ENCODE measurements at regions not wholly inside any gene's neighbourhood (a gene's known extent, or its start where the extent isn't known, plus 50 kb on each side); places are given as distances from the start of the nearest gene placed in this dataset.
"Not testable (repeated sequence)": the region's sequence is repeated elsewhere in the genome, so short reads cannot be mapped to it uniquely, and the experiment has no call there.

GRCh38 chr5:142542078-142542477, 143.8 kb downstream of the FGF1 start:
- no peak for DNase-seq

GRCh38 chr5:142540922-142541422, 144.9 kb downstream of the FGF1 start:
- no peak for DNase-seq

GRCh38 chr5:142539154-142539740, 146.6 kb downstream of the FGF1 start:
- no peak for DNase-seq

GRCh38 chr5:142537938-142538337, 148.0 kb downstream of the FGF1 start:
- no peak for DNase-seq

GRCh38 chr5:142532781-142533176, 153.1 kb downstream of the FGF1 start:
- no peak for DNase-seq

GRCh38 chr5:142531977-142532780, 153.7 kb downstream of the FGF1 start:
- no peak for DNase-seq

GRCh38 chr5:142530904-142531303, 155.0 kb downstream of the FGF1 start:
- DNase-seq, result no peak

- no peak for DNase-seq
Observed at GRCh38 chr5:142529626-142530278, 156.1 kb downstream of the FGF1 start.

GRCh38 chr5:142527664-142528295, 158.1 kb downstream of the FGF1 start:
- no peak for DNase-seq

GRCh38 chr5:142527234-142527633, 158.7 kb downstream of the FGF1 start:
- DNase-seq, result no peak

GRCh38 chr5:142522983-142523382, 162.9 kb downstream of the FGF1 start:
- DNase-seq, result no peak

GRCh38 chr5:142521706-142522105, 164.2 kb downstream of the FGF1 start:
- DNase-seq, result no peak

- no peak for DNase-seq
Observed at GRCh38 chr5:142520885-142521284, 165.0 kb downstream of the FGF1 start.

- DNase-seq, result not testable (repeated sequence)
Observed at GRCh38 chr5:142519913-142520312, 166.0 kb downstream of the FGF1 start.

- DNase-seq, result no peak
Observed at GRCh38 chr5:142517840-142518239, 168.1 kb downstream of the FGF1 start.

GRCh38 chr5:142516732-142517131, 169.2 kb downstream of the FGF1 start:
- DNase-seq, result no peak

- DNase-seq, result no peak
Observed at GRCh38 chr5:142515036-142515435, 170.9 kb downstream of the FGF1 start.

GRCh38 chr5:142514196-142514595, 171.7 kb downstream of the FGF1 start:
- DNase-seq, result no peak

- DNase-seq, result no peak
Observed at GRCh38 chr5:142512043-142513042, 173.5 kb downstream of the FGF1 start.

- DNase-seq, result no peak
Observed at GRCh38 chr5:142511358-142511757, 174.5 kb downstream of the FGF1 start.

GRCh38 chr5:142509026-142509425, 176.9 kb downstream of the FGF1 start:
- no peak for DNase-seq

GRCh38 chr5:142508591-142508990, 177.3 kb downstream of the FGF1 start:
- DNase-seq, result no peak
